HepG2 (cell line): ENCODE measurements at regions not wholly inside any gene's neighbourhood (a gene's known extent, or its start where the extent isn't known, plus 50 kb on each side); places are given as distances from the start of the nearest gene placed in this dataset.

Experiments used
- ATAC-seq: fragments of 200-7000 bp; cut with Tn5 transposase; 3 replicates; pipeline ENCODE4 v1.9.1; 2020; ENCODE audit warnings: mild to moderate bottlenecking, moderate library complexity
- BruUV-seq: library from RNA; stranded (reverse); fragments of 400-500 nt; replicated peaks from 2 replicates; lab custom pipeline; 2021; lab: Mats Ljungman, UMichigan
- CTCF ChIA-PET: fragments of 300-600 bp; formaldehyde crosslinking; extraction: SDS; loops from one replicate; lab custom pipeline; 2021; ENCODE audit warnings: low total read pairs, inconsistent platforms, low intra/inter-chr PET ratio; lab: Yijun Ruan, JAX
- POLR2A ChIA-PET: fragments of 350-600 bp; sonication (Branson Sonifier 250); formaldehyde crosslinking; loops from one replicate; lab custom pipeline; 2020; ENCODE audit warnings: antibody characterized with exemption, inconsistent platforms; lab: Yijun Ruan, JAX
- DNase-seq: peaks from one replicate; pipeline ENCODE4 v3.0.0-alpha.2; 2015; ENCODE audit warnings: low spot score
- FAIRE-seq: peaks from 3 replicates; lab custom pipeline; 2011; peaks lifted over from hg19 to GRCh38; lab: Jason Lieb, UNC
- H2AFZ ChIP-seq: one replicate; pipeline ENCODE4 v1.6.1; 2011; ENCODE audit warnings: low read length, inconsistent platforms
- H3K27ac ChIP-seq: fragments of 300-600 bp; 3 replicates; pipeline ENCODE4 v1.8.0; 2011; ENCODE audit warnings: mixed run types, mild to moderate bottlenecking, mixed read lengths, low read length, inconsistent platforms; ENCODE audit not compliant: insufficient read depth; ENCODE audit errors: extremely low read length
- H3K27me3 ChIP-seq, 2 experiments: fragments of 200-600 bp in 1 of 2; 2 replicates in 1 of 2; 3 replicates in 1 of 2; pipeline versions ENCODE4 v1.6.0 to v1.8.0; 2011; ENCODE audit warnings: low read length in 2 of 2, mild to moderate bottlenecking in 2 of 2, moderate library complexity in 2 of 2, inconsistent platforms in 1 of 2; ENCODE audit not compliant: insufficient read depth in 2 of 2, control insufficient read depth in 1 of 2
- H3K36me3 ChIP-seq, 2 experiments: fragments of 200-600 bp in 1 of 2; replicated peaks in 1 of 2; 2 replicates in 1 of 2; 3 replicates in 1 of 2; pipeline versions ENCODE4 v1.5.1 to v1.8.0; 2011; ENCODE audit warnings: low read length in 2 of 2, inconsistent platforms in 1 of 2; ENCODE audit not compliant: insufficient read depth in 2 of 2, control insufficient read depth in 1 of 2
- H3K4me1 ChIP-seq: 2 replicates; pipeline ENCODE4 v1.5.1; 2012; ENCODE audit warnings: low read length, inconsistent platforms; ENCODE audit not compliant: insufficient read depth
- H3K4me2 ChIP-seq: 2 replicates; pipeline ENCODE4 v1.6.0; 2011; ENCODE audit warnings: low read depth, low read length, inconsistent platforms
- H3K4me3 ChIP-seq, 3 experiments: fragments of 200-600 bp in 1 of 3; sonication (generic), shearing (Covaris generic) in 1 of 3; replicated peaks in 1 of 3; 2 replicates each; pipeline ENCODE4 v1.5.1; 2011 to 2016; ENCODE audit warnings: low read length in 3 of 3, inconsistent platforms in 2 of 3, low read depth in 2 of 3, mild to moderate bottlenecking in 2 of 3, control low read depth in 1 of 3, mixed read lengths in 1 of 3; ENCODE audit not compliant: insufficient read depth in 1 of 3
- H3K79me2 ChIP-seq: one replicate; pipeline ENCODE4 v1.6.1; 2011; ENCODE audit warnings: low read length, inconsistent platforms; ENCODE audit not compliant: insufficient read depth
- H3K9ac ChIP-seq: 2 replicates; pipeline ENCODE4 v1.6.0; 2011; ENCODE audit warnings: mild to moderate bottlenecking, low read depth, low read length, inconsistent platforms; ENCODE audit not compliant: insufficient read depth
- H3K9me3 ChIP-seq: 2 replicates; pipeline ENCODE4 v1.5.1; 2012; ENCODE audit warnings: mild to moderate bottlenecking, low read length
- H4K20me1 ChIP-seq: 2 replicates; pipeline ENCODE4 v1.6.0; 2011; ENCODE audit warnings: inconsistent platforms, mild to moderate bottlenecking, low read length, moderate library complexity; ENCODE audit not compliant: insufficient read depth
- AKAP8 ChIP-seq: sonication (generic); formaldehyde crosslinking; IDR thresholded peaks from 2 replicates; pipeline ENCODE4 v1.5.1; 2020; ENCODE audit warnings: mild to moderate bottlenecking, missing genetic modification reagents
- CHD4 ChIP-seq: fragments of 200-600 bp; sonication (generic); IDR thresholded peaks from 2 replicates; pipeline ENCODE4 v1.7.0; 2017; ENCODE audit warnings: mild to moderate bottlenecking, low read length, borderline replicate concordance
- CREB1 ChIP-seq, 2 experiments: fragments of 450-650 bp in 1 of 2; IDR thresholded peaks; 2 replicates each; pipeline ENCODE4 v1.6.1; 2016 to 2017; ENCODE audit warnings: control low read depth in 1 of 2, mild to moderate bottlenecking in 1 of 2, missing compliant biosample characterization in 1 of 2, missing genetic modification characterization in 1 of 2
- HDAC1 ChIP-seq: sonication (generic); formaldehyde crosslinking; IDR thresholded peaks from 2 replicates; pipeline ENCODE4 v1.5.1; 2020; ENCODE audit warnings: mild to moderate bottlenecking, missing genetic modification reagents
- KLF16 ChIP-seq, 2 experiments: sonication (generic) in 1 of 2; formaldehyde crosslinking in 1 of 2; IDR thresholded peaks; 2 replicates each; pipeline versions ENCODE4 v1.6.1 to v1.8.0; 2016 to 2023; ENCODE audit warnings: missing genetic modification reagents in 2 of 2, missing compliant biosample characterization in 1 of 2
- MBNL3 ChIP-seq: fragments of 250-450 bp; sonication (Bioruptor Pico); conservative IDR thresholded peaks from 2 replicates; pipeline ENCODE4 v1.8.0; 2022; ENCODE audit warnings: mild to moderate bottlenecking, inconsistent platforms
- NFE2 ChIP-seq: sonication (generic); formaldehyde crosslinking; IDR thresholded peaks from 2 replicates; pipeline ENCODE4 v1.4.0; 2020; ENCODE audit warnings: missing genetic modification reagents
- ZNF224 ChIP-seq: sonication (generic); formaldehyde crosslinking; IDR thresholded peaks from 2 replicates; pipeline ENCODE4 v1.5.0; 2020; ENCODE audit warnings: mild to moderate bottlenecking, missing genetic modification reagents
- ZNF615 ChIP-seq: sonication (generic); formaldehyde crosslinking; IDR thresholded peaks from 2 replicates; pipeline ENCODE4 v1.5.0; 2020; ENCODE audit warnings: mild to moderate bottlenecking, missing genetic modification reagents, borderline replicate concordance
- WGBS: methylation state at CpG from one replicate; pipeline ENCODE4 v1.1.6; 2017; ENCODE audit warnings: low lambda C conversion rate; 5-methylcytosine and 5-hydroxymethylcytosine counted together
- in situ Hi-C: cut with HindIII; loops from 2 replicates; pipeline ENCODE4 v1.10.0; 2017; ENCODE audit warnings: low pct_unique_long_range_greater_than_20kb; ENCODE audit not compliant: extremely low pct_ligation_motif_present
- intact Hi-C: fragments of 100-400 bp; cut with micrococcal nuclease; formaldehyde crosslinking; loops from one replicate; pipeline ENCODE4 v1.10.0; 2022; ENCODE audit not compliant: unreplicated experiment

DNA sequence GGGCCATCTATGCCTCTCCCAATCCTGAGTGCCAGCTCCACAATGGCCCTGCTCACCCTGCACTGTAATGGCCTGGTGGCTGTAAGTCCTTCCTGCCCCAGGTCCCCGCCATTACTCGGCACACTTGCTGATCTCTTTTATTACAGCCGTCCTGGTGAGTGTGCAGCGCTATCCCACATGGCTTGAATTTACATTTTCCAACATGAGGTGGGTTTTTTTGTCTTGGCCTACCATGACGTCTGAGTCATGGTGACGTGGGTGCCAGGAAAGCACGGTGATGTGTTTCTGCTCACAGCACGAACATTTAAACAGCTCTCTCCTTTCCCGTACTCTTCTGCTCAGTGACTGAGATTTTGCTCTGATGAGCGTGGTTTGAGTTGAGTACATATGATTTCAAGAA, 55.2 kb upstream of the FOXF1 start:
- no peaks in the 10 kb centered on the region for H4K20me1 ChIP-seq
- FAIRE-seq: no peak
- no peak for DNase-seq
- WGBS: 41% methylated on average over 10 of the region's 10 CpGs
- no peak overlapping the region for H3K27ac ChIP-seq
- no peaks in the 10 kb centered on the region for H3K4me1 ChIP-seq
- no peaks in the 10 kb centered on the region for H3K9me3 ChIP-seq
- TF ChIP-seq ZNF224 (CRISPR knock-in tag) (no peak), CREB1 (IDR thresholded peaks at IDR 0.05) (peak; percentile 81), CREB1 (CRISPR knock-in tag; IDR thresholded peaks at IDR 0.05) (no peak)
- no peak overlapping the region for H2AFZ ChIP-seq
- peaks cover 7 to 49% of the 10 kb centered on the region in 2 experiments for H3K27me3 ChIP-seq
- no peak overlapping the region for H3K4me2 ChIP-seq
- ChIA-PET CTCF (no interaction called here), POLR2A (no interaction called here)
- H3K9ac ChIP-seq: no peak overlapping the region
- no peaks in the 10 kb centered on the region for H3K79me2 ChIP-seq
- intact Hi-C loops: no loop called here
- no peak overlapping the region for H3K4me3 ChIP-seq
- no peak for ATAC-seq
- in situ Hi-C loops: no loop called here
- no peaks in the 10 kb centered on the region for H3K36me3 ChIP-seq
- BruUV-seq: no TSS peak

DNA sequence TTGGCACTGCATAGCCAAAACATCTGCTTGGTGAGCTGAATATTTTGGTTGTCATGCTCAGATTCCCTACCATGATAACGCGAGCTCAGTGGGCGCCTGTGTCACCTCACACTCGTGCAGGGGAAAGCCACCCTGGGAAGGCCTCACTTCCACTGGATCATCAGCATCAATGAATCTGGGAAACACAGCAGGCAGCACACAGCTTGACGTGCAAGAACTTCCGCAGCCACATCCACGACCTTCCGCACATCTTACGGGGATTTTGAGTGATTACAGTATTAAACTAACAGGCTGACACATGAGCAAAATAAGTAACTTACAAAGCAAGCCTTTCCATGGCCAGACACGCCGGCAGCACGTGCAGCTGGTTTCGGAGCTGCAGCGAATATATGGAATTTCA, 54.7 kb upstream of the FOXF1 start:
- Histone ChIP-seq H3K79me2 (no peaks in the 10 kb centered on the region), H4K20me1 (no peaks in the 10 kb centered on the region), H3K36me3 (no peaks in the 10 kb centered on the region), H3K4me3 (no peak overlapping the region), H3K9ac (no peak overlapping the region), H3K27me3 (peaks cover 7 to 44% of the 10 kb centered on the region in 2 experiments; a peak in 4 of 5 replicates), H3K4me1 (no peaks in the 10 kb centered on the region), H3K27ac (no peak overlapping the region), H3K9me3 (no peaks in the 10 kb centered on the region; the same call in 1 of the 2 replicates), H3K4me2 (no peak overlapping the region), H2AFZ (no peak overlapping the region)
- BruUV-seq: no TSS peak
- intact Hi-C loops: no loop called here
- TF ChIP-seq ZNF615 (CRISPR knock-in tag): no peak
- TF ChIP-seq KLF16 (CRISPR knock-in tag; IDR thresholded peaks at IDR 0.05): no peak
- no peak for TF ChIP-seq HDAC1 (CRISPR knock-in tag)
- TF ChIP-seq AKAP8 (CRISPR knock-in tag): no peak
- no peak for TF ChIP-seq CHD4
- no peak for TF ChIP-seq NFE2 (CRISPR knock-in tag)
- TF ChIP-seq MBNL3 (CRISPR knock-in tag): no peak
- WGBS: 44% methylated on average over 9 of the region's 14 CpGs
- ChIA-PET POLR2A (no interaction called here), CTCF (no interaction called here)
- DNase-seq (no peak), ATAC-seq (no peak), FAIRE-seq (no peak)
- in situ Hi-C loops: no loop called here
